ENCODE measurements at regions not wholly inside any gene's neighbourhood (a gene's known extent, or its start where the extent isn't known, plus 50 kb on each side); places are given as distances from the start of the nearest gene placed in this dataset.

GRCh38 chr6:159099276-159099675 lies 54.5 kb upstream of the TAGAP start:
- WGBS (ENCODE audit: insufficient coverage, low coverage, missing lambda C conversion rate), result 5% methylated on average over 3 of the region's 3 CpGs
- no peaks in the 10 kb centered on the region; the same call in 1 of the 2 replicates for H4K20me1 ChIP-seq (replicated peaks; ENCODE audit: control insufficient read depth, insufficient read depth, low read length)
- ChIA-PET POLR2A (no interaction called here), CTCF (ENCODE audit: low intra/inter-chr PET ratio) (no interaction called here)
- in situ Hi-C loops (cut with MboI), result no loop called here
- H3K79me2 ChIP-seq (ENCODE audit: control insufficient read depth, insufficient read depth, low read length), result no peaks in the 10 kb centered on the region
- intact Hi-C loops (cut with micrococcal nuclease), result no loop called here
- H3K9ac ChIP-seq (ENCODE audit: insufficient read depth in 1 of 2, low read depth in 2 of 2, low read length in 2 of 2), result no peak overlapping the region
- peaks cover 0 to 5% of the 10 kb centered on the region in 2 experiments; a peak in 2 of 5 replicates for H3K4me1 ChIP-seq (replicated peaks in 1 of 2; ENCODE audit: control insufficient read depth in 2 of 2, insufficient read depth in 2 of 2, low read length in 2 of 2)
- no peak overlapping the region for H2AFZ ChIP-seq (ENCODE audit: low read depth, low read length)
- FAIRE-seq, result no peak
- TF ChIP-seq KLF1 (tag; IDR thresholded peaks at IDR 0.05) (no peak), ZNF57 (CRISPR knock-in tag; IDR thresholded peaks at IDR 0.05) (no peak), KLF13 (tag; IDR thresholded peaks at IDR 0.05; ENCODE audit: borderline replicate concordance, low read depth) (no peak), ETV6 (IDR thresholded peaks at IDR 0.05; ENCODE audit: borderline replicate concordance in 1 of 2, low read depth in 2 of 2, low read length in 1 of 2) (no peak), ETV6 (CRISPR knock-in tag; IDR thresholded peaks at IDR 0.05; ENCODE audit: borderline replicate concordance) (no peak), RREB1 (CRISPR knock-in tag; IDR thresholded peaks at IDR 0.05) (no peak), ZFP1 (CRISPR knock-in tag; IDR thresholded peaks at IDR 0.05) (no peak), ARNT (IDR thresholded peaks at IDR 0.05) (no peak), C11orf30 (IDR thresholded peaks at IDR 0.05; ENCODE audit: low read depth) (no peak), PRMT5 (CRISPR knock-in tag; IDR thresholded peaks at IDR 0.05) (no peak), ZC3H8 (IDR thresholded peaks at IDR 0.05) (no peak), FOSL1 (tag; conservative IDR thresholded peaks at IDR 0.05) (no peak), ZNF766 (CRISPR knock-in tag; conservative IDR thresholded peaks at IDR 0.05) (no peak), ZFX (CRISPR knock-in tag; IDR thresholded peaks at IDR 0.05) (no peak), ZNF316 (IDR thresholded peaks at IDR 0.05) (no peak)
- no peak overlapping the region for H3K4me2 ChIP-seq (ENCODE audit: insufficient read depth, low read length)
- ATAC-seq, result no peak
- peaks cover 59 to 83% of the 10 kb centered on the region in 2 experiments for H3K27me3 ChIP-seq (ENCODE audit: control insufficient read depth in 2 of 2, insufficient read depth in 2 of 2, low read length in 2 of 2)
- no peaks in the 10 kb centered on the region for H3K9me3 ChIP-seq (replicated peaks; ENCODE audit: control insufficient read depth, insufficient read depth, low read depth, low read length)
- H3K9me1 ChIP-seq (ENCODE audit: control insufficient read depth, insufficient read depth, low read length), result no peaks in the 10 kb centered on the region
- no peak overlapping the region for H3K27ac ChIP-seq (ENCODE audit: extremely low read depth, low read depth, low read length)
- H3K4me3 ChIP-seq, result no peak overlapping the region
- H3K36me3 ChIP-seq (ENCODE audit: control insufficient read depth, insufficient read depth, low read length), result no peaks in the 10 kb centered on the region
- DNase-seq (ENCODE audit: extremely low read depth in 1 of 4, low spot score in 3 of 4), result no peak
- BruUV-seq (replicated peaks), result no TSS peak
